ENCODE measurements at regions not wholly inside any gene's neighbourhood (a gene's known extent, or its start where the extent isn't known, plus 50 kb on each side); places are given as distances from the start of the nearest gene placed in this dataset.

- TF ChIP-seq, protein P1, sequence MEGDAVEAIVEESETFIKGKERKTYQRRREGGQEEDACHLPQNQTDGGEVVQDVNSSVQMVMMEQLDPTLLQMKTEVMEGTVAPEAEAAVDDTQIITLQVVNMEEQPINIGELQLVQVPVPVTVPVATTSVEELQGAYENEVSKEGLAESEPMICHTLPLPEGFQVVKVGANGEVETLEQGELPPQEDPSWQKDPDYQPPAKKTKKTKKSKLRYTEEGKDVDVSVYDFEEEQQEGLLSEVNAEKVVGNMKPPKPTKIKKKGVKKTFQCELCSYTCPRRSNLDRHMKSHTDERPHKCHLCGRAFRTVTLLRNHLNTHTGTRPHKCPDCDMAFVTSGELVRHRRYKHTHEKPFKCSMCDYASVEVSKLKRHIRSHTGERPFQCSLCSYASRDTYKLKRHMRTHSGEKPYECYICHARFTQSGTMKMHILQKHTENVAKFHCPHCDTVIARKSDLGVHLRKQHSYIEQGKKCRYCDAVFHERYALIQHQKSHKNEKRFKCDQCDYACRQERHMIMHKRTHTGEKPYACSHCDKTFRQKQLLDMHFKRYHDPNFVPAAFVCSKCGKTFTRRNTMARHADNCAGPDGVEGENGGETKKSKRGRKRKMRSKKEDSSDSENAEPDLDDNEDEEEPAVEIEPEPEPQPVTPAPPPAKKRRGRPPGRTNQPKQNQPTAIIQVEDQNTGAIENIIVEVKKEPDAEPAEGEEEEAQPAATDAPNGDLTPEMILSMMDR (IDR thresholded peaks at IDR 0.05) = no peak
- no peak for TF ChIP-seq SP1 (CRISPR knock-in tag; conservative IDR thresholded peaks at IDR 0.05)
- TF ChIP-seq FOXJ3 (CRISPR knock-in tag; IDR thresholded peaks at IDR 0.05; ENCODE audit: borderline replicate concordance) = no peak
- no peak for TF ChIP-seq ZNF396 (CRISPR knock-in tag; IDR thresholded peaks at IDR 0.05; ENCODE audit: borderline replicate concordance)
- TF ChIP-seq NR1H2 (CRISPR knock-in tag; IDR thresholded peaks at IDR 0.05) = no peak
- no peak for TF ChIP-seq ZNF263 (CRISPR knock-in tag; IDR thresholded peaks at IDR 0.05; ENCODE audit: low read depth)
- no peak for TF ChIP-seq SMAD3 (CRISPR knock-in tag; IDR thresholded peaks at IDR 0.05; ENCODE audit: borderline replicate concordance)
- no peak for TF ChIP-seq ZNF423 (CRISPR knock-in tag; IDR thresholded peaks at IDR 0.05)
- no peak for TF ChIP-seq ARID4B (CRISPR knock-in tag; IDR thresholded peaks at IDR 0.05; ENCODE audit: borderline replicate concordance)
These were observed 113.7 kb downstream of the LMO3 start for GRCh38 chr12:16492240-16492639.
